Stimulated activated CD8-positive, alpha-beta memory T cell treated with anti-CD3 and anti-CD28 coated beads, Interleukin-2, amount 100 ng/mL, for 48 hours (primary cell): ENCODE measurements at regions not wholly inside any gene's neighbourhood (a gene's known extent, or its start where the extent isn't known, plus 50 kb on each side); places are given as distances from the start of the nearest gene placed in this dataset.

Source experiments
- DNase-seq, 2 donors: peaks; one replicate each; pipeline ENCODE4 v3.0.0-alpha.2; 2020; ENCODE audit warnings: low read depth in 2 of 2

DNA sequence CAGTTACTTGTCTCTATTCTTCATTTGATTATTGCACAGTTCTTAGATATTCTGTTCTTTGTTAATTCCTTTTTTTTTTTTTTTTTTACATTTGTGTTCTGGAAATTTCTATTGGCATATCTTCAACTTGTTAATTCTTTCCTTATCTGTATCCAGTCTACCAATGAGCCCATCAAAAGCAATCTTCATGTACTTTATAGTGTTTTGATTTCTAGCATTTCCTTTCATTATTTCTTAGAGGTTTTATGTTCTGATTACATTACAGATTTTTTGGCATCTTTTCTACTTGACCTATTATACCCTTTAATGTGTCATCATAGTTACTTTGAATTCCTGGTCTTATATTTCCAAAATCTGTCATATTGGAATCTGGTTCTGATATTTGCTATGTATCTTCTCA is 2194.8 kb downstream of the PCDH9 start:
- no peak for DNase-seq

DNA sequence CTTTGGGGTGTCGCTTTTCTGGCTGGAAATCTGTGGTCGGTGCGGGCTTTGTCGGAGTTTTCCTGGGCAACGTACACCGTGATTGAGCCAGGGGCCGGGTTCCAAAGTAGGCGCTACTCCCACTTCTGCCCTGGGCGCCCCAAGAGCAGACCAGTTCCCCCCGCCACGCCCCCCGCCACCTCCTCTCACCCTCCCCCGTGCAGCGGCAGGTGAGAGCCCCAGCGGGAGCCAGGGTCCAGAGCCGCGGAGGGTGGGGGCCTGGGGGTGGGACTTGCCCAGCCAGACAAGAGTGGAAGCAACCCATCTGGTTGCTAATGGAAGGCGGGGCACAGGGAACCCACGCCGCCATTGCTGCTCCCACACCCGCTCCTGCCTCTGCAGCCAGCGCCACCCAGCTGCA is 2195.9 kb downstream of the PCDH9 start:
- DNase-seq, result no peak

DNA sequence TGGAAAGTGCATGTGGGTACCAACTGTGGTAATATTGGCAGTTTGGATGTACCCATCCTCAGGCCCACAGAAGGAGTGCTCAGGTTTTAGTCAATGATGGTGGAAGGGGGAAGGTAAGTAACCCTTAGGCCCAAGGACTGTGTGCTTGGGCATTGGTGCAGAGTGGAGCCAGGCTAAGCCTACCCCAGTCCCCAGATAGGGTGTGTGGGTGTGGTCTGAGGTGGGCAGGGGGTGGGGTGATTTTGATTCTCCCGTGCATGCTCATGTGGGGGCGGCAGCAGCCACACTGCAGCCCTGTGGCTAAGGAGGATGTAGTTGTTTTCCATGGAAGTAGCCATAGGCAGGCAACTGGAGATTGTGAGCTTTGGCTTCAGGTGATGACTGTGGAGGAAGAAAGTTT is 2197.3 kb downstream of the PCDH9 start:
- no peak for DNase-seq

DNA sequence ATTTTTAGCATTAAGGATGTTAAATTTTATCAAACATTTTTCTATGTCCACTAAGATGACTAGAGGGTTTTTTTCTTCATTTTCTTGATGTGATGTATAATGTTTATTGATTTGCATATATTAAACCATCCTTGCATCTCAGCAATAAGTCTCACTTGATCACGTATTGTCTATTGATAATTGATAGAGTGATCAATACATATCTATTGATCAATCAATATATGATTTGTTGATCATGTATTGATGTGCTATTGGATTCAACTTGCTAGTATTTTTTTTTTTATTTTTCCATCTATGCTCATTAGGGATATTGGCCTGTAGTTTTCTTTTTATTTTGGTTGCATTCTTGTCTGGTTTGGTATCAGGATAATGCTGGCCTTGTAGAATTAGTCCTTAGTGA is 2202.0 kb downstream of the PCDH9 start:
- no peak for DNase-seq

DNA sequence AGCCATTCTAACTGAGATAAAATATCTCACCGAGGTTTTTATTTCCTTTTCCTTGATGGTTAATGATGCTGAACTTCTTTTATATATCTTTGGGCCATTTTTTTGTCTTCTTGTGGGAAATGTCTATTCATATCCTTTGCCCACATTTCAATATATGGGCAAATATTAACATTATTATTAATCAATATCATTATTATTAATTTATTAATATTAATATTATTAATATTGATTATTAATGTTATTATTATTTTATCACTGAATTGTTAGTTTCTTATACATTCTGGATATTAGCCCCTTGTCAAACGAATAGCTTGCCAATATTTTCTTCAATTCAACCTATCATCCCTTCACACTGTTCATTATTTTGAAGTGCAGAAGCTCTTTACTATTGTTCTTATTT is 2203.6 kb downstream of the PCDH9 start:
- no peak for DNase-seq

DNA sequence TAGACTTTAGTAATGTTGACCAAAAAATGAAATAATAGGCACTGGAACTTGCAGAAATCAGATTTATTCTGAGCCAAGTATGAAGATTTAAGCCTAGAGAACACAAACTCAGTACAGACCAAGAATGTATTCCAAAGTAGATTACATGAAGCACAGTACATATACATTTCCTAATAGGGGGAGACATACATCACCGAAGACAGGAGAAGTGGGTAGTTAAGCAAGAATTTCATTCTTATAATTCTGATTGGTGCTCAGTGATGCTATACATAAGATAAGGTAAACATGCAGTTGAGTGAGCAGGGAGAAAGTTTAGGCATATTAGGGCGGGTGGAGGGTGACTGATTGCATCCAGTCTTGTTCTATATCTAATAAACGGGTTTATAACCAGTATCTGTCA is 2218.8 kb downstream of the PCDH9 start:
- DNase-seq, result no peak

DNA sequence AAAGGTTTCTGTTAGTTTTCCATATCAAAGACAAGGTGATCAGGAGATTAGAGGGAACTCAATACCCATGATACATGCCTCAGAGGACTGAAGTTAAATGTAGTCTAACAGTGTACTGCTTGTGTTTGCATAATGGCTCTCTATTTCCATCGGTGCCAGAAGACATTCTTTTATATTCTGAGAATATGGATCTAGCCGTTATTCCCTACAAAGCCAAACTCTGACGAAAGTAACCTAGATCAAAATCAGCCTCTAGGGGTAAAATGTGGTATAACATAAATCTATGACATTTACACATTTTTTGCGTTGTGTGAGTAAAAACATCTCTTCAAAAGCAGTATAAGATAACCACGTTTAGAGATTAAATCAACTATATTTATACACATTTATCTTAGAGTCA is 2232.7 kb downstream of the PCDH9 start:
- no peak for DNase-seq

DNA sequence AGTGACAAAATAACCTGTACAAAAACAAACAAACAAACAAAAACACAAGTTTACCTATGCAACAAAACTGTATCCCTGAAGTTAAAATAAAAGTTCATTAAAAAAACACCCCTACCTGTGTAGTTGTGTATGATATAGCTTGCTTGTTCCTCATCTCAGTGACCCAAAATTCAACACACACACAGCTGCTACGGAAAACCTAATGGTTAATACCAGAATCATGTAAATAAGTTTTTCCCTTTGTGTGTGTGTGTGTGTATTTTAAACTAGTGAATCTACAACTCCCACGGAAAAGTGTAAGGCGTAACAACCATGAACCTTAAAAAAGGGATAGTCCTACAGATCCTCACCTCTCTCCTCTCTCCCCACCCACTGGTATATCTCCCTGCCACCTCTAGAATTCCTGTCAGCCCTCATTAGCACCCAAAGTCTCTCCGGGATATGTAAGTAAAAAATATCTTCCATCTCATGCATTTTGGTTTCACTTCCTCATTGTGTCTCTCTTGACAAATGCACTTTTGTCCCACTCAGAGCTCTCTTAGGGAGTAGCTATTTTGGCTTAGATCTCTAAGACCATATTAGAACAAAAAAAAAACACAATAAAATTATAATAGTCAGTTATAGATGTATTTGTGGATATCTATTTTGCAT is 2236.5 kb downstream of the PCDH9 start:
- no peak for DNase-seq

DNA sequence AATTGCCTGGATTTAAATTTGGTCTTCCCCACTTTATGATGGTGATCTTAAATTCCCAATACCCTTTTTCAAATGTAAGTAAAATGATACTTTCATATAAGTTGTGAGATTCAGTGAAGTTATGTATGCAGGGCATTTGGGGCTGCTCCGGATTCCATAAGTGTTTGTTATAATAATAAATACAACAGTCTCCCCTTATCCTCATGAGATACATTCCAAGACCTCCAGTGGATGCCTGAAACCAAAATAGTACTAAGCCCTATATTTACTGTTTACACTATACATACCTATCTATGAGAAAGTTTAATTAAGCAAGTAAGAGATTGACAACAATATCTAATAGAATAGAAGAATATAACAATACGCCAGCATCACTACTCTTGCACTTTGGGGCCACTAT is 2237.8 kb downstream of the PCDH9 start:
- DNase-seq, result no peak

DNA sequence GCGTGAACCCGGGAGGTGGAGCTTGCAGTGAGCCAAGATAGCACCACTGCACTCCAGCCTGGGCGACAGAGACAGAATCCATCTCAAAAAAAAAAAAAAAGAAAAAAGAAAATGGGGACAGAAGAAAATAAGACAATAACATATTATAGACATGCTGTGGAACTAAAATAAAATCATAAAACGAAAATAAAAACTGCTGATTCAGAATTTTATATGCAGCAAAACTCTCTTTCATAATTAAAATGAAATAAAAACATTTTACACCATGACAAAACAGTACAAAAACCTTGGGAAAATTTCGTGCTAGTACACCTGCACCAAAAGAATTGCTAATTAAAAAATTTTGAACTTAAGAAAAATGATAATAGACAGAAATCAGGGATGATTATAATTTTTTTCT is 2245.1 kb downstream of the PCDH9 start:
- no peak for DNase-seq

DNA sequence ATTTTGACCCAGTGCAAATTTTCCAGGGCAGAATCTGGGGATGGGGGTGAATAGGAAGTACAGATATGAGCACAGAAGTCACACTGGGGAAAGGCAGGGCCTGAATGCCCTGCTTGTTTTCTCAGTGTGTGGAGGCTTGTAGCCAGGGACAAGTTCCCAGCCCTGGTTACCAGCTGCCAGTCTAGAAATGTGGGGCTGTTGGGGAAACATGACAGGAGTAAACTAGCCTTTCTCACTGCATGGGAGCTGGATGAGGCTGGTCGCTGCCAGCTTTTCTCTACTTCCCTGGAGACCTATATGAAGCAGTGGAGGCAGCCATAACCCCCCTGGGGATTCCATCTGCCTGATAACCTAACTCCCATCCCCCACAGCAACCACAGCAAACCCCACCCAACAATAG is 2267.7 kb downstream of the PCDH9 start:
- no peak for DNase-seq

DNA sequence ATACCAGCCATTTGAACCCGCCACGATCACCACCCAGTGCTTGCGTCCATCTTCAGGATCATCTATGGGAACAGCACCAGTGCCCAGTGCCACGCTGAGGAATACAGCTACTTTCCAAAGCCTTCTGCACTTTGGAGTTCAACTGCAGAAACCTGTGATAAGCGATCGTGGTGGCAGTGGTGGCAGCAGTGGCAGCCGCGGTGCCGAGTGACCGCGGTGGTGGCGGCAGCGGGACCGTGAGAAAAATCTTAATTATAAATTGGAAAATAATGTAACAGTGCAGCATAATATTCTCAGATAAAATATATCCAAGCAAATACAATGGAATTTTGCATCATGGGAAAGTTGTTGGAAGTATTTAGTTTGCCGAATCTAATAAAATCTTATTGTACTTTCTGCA is 2270.9 kb downstream of the PCDH9 start:
- no peak for DNase-seq

DNA sequence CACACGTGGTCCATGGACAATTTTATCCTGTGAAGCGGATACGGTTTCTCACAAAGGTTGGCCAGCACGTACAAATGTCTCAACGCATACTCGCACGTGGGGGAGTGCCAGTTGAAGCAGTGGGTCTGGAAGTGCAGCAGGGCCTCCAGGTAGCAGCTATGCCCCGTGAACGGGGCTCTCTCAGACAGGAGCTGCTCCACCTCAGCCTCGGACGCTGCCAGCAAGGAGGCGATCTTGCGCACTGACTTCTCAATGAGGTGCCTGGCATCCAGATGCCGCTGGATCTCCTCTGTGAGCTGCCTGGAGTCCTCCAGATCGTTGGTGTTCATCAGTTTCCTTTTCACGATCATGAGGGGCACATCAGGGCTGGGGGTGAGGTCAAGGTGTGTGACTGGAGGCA is 2272.0 kb downstream of the PCDH9 start:
- no peak for DNase-seq

DNA sequence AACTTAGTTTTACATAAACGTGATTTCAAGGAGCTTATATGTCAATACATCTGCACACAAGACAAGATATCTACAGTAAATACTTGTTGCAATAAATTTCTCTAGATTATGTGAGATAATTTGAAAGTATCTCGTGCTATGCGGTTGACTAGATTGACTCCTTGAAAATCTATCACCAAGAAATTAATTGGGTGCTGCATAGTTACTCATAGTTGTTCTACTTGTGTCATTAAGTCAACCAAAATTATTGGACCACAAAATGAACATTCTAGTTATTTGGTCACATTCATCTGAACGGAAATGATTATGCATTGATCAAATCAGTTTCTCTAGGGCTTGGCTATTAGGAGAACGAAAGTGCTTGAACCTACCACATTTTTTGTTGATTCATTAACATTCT is 2291.5 kb downstream of the PCDH9 start:
- no peak for DNase-seq

DNA sequence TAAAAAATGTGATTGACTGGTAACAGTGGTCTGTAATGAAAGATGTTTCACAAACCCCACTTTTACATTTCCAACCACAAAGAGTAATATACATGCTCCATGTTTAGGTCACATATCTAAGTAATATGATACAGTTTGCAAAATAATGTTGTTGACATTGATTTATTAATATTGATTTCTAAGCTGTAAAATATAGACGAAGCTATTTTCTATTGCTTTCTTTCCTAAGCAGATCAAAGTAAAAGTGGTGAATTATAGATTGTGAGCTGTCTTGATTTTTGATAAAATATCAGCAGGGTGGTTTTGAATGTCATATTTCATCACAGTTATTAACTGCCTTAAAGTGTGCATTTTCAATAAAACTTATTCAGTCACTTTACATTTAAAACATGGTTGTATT is 2292.8 kb downstream of the PCDH9 start:
- DNase-seq, result no peak

DNA sequence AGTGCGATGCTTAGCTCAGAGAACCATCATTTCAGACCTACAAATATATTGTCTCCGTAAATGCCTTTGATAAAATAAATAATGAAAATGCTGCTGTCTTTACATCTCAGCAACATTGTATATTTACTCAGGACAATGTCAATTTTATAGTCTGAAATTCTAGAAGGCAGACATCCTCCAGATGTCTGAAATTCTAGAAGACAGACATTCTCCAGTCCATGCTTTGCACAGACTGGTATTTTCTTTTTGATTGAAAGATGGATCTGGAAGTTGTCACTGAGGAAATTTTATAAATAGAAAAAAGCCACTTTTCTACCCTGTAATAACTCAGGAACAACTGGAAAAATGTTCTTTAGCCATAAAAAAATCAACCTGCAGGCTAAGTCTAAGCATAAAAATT is 2293.3 kb downstream of the PCDH9 start:
- DNase-seq, result no peak

DNA sequence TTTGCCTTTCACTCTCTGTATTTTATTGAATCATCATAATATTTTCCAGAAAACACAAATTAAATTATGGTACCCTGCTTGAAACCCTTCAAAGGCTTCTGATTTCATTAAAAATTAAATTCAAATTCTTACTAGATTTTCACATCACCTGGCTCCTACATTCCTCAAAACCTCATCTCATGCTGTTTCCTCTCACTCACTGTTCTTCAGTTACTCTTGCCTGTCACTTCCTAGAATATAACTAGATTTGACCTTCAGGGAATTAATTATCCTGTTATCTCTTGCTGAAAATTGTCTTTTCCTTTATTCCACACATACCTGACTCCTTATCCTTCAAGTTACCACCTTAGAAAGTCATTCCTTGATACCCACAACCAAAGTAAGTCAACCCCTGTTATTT is 2294.7 kb downstream of the PCDH9 start:
- DNase-seq, result no peak

DNA sequence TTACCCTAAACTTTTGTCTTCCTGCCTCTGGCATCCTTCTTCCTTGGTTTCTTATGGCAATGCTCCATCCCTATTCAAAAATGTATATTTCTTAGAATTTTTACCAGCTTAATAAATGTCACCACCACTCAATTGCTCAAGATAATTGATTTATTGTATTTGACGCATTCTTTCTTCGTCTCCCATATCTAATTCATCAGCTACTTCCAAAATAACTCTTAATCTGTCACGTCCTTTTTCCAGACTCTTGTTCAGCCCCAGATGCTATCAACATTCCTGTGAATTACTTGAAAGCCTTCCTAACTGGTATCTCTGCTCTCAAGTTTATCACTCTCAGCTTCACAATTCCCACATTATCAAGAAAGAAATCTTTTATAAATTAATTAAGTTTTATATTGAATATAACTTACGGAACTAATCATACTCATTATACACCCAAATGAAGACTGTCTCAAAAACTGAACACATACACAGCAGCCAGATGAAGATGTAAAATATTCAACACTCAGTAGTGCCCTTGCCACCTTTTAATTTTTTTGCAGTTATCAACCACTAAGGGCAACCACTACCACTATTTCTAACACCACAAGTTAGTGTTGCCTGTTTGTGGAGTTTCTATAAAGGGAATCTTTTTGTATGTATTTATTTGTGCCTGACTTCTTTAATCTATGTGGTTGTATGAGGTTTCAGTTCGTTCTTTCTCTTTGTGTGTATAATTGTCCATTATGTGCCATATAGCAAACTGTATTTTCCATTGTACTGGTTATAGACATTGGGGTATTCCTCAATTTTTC is 2295.4 kb downstream of the PCDH9 start:
- DNase-seq, result no peak

DNA sequence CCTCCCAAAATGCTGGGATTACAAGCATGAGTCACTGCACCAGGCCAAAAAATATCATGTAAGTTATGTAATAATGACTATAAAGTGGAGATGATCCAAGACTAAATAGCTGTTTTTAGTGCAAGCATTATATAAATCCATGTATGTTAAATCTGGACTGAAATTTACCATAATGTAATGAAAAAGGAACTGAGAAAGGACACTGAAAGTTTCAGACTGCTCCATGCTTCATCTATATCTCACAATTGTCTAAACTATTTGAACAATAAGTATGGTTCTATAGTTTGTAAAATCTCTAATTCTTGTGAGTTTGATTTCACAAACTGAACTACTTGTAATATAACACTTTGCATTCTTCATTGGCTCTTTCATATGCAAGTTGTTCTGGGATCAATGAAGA is 2299.5 kb downstream of the PCDH9 start:
- DNase-seq, result no peak

DNA sequence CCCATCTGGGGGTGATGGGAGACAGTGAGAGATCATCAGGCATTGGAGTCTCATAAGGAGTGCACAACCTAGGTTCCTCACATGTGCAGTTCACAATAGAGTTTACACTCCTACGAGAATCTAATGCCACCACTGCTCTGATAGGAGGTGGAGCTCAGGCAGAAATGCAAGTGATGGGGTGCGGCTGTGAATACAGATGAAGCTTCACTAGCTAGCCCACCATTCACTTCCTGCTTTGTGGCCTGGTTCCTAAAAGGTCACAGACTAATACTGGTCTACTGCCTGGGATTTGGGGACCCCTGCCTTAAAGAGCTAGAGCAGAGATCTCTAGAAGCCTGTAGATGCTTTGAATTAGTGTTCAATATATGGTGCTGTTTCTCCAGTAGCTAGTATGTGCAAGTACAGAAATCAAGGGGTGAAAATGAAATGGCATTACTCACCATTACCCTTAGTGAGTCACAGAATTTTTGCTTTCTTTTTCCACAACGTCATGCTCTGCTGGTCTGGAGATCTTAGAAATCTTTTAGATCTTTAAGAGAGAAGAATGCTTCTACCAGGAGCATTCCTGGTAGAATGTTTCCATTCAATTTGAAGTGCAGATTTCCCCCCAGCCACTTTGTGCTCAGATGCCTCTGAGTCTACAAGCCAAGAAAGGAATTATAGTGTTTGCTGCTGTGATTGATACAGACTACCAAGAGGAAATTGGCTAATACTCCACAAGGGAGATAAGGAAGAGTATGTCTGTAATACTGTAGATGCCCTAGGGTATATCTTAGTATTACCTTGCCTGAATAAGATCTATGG is 2301.2 kb downstream of the PCDH9 start:
- DNase-seq, result no peak

DNA sequence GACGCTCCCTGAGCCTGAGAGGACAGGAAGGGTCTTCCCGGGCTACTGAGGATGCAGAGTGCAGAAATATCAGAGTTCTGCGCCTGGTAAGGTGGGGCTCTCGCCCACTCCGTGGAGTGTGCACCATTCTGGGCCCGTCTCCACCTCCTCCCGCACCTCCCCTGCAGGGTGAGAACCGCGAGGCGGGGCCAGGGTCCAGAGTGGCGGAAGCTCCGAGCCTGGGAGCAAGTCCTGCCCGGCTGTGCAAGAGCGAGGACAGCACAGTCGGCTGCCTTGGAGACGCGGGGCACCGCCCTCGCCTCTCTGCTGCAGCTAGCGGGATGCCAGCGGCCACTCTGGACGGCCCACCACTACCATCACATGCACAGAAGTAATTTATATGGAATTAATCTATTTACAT is 2304.4 kb downstream of the PCDH9 start:
- no peak for DNase-seq

DNA sequence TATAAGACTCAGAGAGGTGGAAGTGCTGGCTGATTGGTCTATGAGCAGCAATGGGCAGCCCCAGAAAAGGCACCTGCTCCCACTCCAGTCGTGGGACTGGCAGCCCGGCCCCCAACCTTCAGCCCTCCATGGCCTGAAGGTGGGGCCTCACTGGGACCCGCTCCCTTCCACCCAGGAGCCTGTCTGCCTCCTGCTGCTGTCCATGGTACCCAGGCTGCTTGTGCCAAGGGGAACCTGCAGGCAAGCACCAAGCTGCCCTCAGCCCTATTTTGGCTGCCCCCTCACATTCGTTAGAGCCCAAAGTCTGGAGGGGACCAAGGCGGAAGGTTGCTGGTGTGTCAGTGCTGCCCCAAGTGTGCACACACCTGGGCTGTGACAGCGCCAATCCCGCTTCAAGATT is 2304.9 kb downstream of the PCDH9 start:
- no peak for DNase-seq

DNA sequence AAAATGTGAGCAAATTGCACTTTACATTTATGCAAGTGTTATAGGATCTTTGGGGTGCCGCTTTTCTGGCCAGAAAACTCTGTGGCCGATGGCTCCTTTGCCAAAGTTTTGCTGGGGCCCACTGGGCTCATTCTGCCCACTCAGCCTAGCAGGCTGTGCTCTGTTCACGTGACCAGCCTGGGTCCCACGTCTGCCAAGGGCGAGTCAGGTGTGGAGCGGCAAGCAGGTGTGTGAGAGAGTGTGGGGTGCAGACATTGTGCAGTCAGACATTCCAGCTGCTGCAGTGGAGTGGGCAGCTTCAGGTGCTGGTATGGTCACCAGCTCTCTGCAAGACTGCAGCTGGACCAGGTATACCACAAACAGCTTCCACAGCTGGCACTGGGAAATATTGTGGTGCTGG is 2305.7 kb downstream of the PCDH9 start:
- no peak for DNase-seq
